ENCODE measurements at regions not wholly inside any gene's neighbourhood (a gene's known extent, or its start where the extent isn't known, plus 50 kb on each side); places are given as distances from the start of the nearest gene placed in this dataset.

GRCh38 chr19:32103541-32103940 lies 241.9 kb upstream of the ZNF507 start:
- TF ChIP-seq, protein P1, sequence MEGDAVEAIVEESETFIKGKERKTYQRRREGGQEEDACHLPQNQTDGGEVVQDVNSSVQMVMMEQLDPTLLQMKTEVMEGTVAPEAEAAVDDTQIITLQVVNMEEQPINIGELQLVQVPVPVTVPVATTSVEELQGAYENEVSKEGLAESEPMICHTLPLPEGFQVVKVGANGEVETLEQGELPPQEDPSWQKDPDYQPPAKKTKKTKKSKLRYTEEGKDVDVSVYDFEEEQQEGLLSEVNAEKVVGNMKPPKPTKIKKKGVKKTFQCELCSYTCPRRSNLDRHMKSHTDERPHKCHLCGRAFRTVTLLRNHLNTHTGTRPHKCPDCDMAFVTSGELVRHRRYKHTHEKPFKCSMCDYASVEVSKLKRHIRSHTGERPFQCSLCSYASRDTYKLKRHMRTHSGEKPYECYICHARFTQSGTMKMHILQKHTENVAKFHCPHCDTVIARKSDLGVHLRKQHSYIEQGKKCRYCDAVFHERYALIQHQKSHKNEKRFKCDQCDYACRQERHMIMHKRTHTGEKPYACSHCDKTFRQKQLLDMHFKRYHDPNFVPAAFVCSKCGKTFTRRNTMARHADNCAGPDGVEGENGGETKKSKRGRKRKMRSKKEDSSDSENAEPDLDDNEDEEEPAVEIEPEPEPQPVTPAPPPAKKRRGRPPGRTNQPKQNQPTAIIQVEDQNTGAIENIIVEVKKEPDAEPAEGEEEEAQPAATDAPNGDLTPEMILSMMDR (IDR thresholded peaks at IDR 0.05; ENCODE audit: control insufficient read depth, insufficient read depth, low read depth, low read length, missing control alignments) = no peak
- DNase-seq (ENCODE audit: low read depth) = no peak
- H3K4me3 ChIP-seq (ENCODE audit: control insufficient read depth, low read depth, low read length) = no peak overlapping the region

DNA sequence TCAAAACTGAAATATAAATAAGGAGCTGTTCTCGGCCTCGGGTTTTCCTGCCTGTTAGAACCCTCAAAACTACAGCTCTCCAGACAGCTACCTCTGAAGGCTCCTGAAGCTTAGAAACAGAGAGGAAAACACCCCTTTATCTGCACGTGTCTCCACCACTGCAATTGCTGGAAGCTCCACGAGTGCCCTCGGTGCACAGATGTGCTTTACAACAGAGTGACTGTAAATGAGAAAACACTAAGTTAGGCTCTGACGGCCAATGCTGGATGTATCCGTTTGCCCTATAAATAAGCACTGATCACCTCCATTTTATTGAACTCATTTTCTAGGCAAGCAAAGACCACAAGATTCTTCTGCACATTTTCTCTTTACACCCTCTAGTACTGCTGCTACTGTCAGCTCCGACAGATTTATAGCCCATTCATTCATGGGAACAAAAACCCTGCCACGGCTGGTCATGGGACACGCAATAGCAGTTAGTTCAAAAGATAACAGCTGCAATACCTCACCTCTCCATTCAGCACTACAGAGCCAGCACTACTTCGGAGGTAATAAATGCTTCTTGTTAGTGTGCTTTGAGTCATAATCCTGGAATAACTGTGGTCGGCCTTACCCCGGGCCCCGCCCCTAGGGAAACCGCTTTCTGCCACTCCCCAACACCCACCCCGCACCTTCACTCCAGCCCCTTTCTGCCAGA lies 241.1 kb upstream of the ZNF507 start:
- TF ChIP-seq, protein P1 (IDR thresholded peaks at IDR 0.05; ENCODE audit: control insufficient read depth, insufficient read depth, low read depth, low read length, missing control alignments) = no peak
- no peak for DNase-seq (ENCODE audit: low read depth)
- no peak overlapping the region for H3K4me3 ChIP-seq (ENCODE audit: control insufficient read depth, low read depth, low read length)

DNA sequence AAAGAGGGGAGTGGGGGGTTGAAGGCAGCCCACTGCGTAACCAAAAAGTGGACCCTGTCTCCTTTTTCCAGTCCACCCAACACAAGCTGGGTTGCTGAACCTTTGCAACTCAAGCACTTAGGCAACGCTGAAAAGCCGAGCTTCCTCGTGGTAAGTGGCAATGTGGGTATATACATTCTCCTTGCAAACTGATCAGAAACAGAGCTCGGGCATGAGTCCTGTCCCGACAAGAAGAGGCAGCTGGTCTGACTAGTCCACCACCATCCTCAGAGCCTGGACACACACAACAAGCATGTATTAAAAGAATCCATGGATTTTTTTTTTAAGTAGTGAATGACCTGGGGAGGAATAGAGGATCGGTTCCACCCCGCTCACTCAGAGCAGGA lies 240.6 kb upstream of the ZNF507 start:
- DNase-seq (ENCODE audit: low read depth) = no peak
- TF ChIP-seq, protein P1 (IDR thresholded peaks at IDR 0.05; ENCODE audit: control insufficient read depth, insufficient read depth, low read depth, low read length, missing control alignments) = no peak
- no peak overlapping the region for H3K4me3 ChIP-seq (ENCODE audit: control insufficient read depth, low read depth, low read length)

- TF ChIP-seq, protein P1 (IDR thresholded peaks at IDR 0.05; ENCODE audit: control insufficient read depth, insufficient read depth, low read depth, low read length, missing control alignments) = no peak
- DNase-seq (ENCODE audit: low read depth) = no peak
Measured at GRCh38 chr19:32105527-32106310, 239.7 kb upstream of the ZNF507 start.

DNA sequence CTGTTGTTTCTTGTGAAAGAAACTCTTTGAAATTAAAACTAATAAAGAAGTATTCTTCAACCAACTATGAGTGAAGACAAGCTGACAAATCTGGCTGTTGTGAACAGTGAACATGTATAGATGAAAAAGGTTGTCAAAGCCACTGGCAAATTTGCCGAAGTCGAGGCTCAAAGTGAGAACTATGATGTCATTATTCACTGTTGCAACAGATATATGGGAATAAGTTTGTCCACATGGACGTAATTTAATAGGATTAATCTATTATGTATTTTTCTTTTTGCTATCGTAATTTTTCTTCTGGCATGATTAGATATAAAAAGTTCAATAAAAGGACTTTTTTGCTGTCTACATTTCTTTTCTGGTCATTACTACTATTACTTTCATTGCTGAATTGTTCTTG lies 223.2 kb upstream of the ZNF507 start:
- no peak overlapping the region for H3K4me3 ChIP-seq (ENCODE audit: control insufficient read depth, low read depth, low read length)
- TF ChIP-seq, protein P1 (IDR thresholded peaks at IDR 0.05; ENCODE audit: control insufficient read depth, insufficient read depth, low read depth, low read length, missing control alignments) = no peak
- DNase-seq (ENCODE audit: low read depth) = no peak

More at GRCh38 chr19:32105527-32106310, 239.7 kb upstream of the ZNF507 start:
- no peak overlapping the region for H3K4me3 ChIP-seq (ENCODE audit: control insufficient read depth, low read depth, low read length)

DNA sequence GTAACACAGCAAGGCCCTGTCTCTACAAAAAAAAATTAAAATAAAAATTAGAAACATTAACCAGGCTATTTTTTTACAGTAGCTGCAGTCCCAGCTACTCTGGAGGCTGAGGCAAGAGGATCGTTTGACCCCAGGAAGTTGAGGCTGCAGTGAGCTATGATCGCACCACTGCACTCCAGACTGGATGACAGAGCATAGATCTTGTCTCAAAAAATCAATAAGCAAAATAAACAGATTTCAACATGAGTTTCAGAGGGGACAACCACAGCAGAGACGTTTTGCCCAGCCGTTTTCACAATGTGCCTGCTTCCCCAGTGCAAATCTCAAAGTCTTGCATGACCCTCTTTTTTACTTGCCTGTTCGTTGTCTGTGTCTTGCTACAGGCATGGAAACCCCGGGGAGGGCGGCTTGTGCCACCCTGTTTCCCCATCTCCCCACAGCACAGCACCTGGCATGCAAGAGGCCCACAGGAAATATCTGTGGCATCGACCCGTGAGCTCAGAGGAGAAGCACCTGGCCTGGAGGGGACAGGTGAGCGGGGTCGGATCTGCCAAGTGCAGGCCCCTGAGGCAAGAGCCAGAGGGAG lies 222.0 kb upstream of the ZNF507 start:
- TF ChIP-seq, protein P1 (IDR thresholded peaks at IDR 0.05; ENCODE audit: control insufficient read depth, insufficient read depth, low read depth, low read length, missing control alignments) = no peak
- no peak overlapping the region for H3K4me3 ChIP-seq (ENCODE audit: control insufficient read depth, low read depth, low read length)
- no peak for DNase-seq (ENCODE audit: low read depth)

All from AG09309 (cell line).